ENCODE measurements at regions not wholly inside any gene's neighbourhood (a gene's known extent, or its start where the extent isn't known, plus 50 kb on each side); places are given as distances from the start of the nearest gene placed in this dataset.

- TF ChIP-seq CTCF (IDR thresholded peaks at IDR 0.05; ENCODE audit: borderline replicate concordance, control extremely low read depth, extremely low read depth, insufficient read depth, missing control alignments) = no peak
- in situ Hi-C loops (cut with MboI; ENCODE audit: low sequenced_read_pairs, unreplicated experiment) = no loop called here
- DNase-seq (ENCODE audit: low spot score) = no peak
These were observed 94.3 kb upstream of the SDK1 start for GRCh38 chr7:3206771-3207191.

- DNase-seq (ENCODE audit: low spot score) = no peak
- in situ Hi-C loops (cut with MboI; ENCODE audit: low sequenced_read_pairs, unreplicated experiment) = no loop called here
- TF ChIP-seq CTCF (IDR thresholded peaks at IDR 0.05; ENCODE audit: borderline replicate concordance, control extremely low read depth, extremely low read depth, insufficient read depth, missing control alignments) = no peak
These were observed 93.6 kb upstream of the SDK1 start for GRCh38 chr7:3207387-3207902.

GRCh38 chr7:3210531-3210930, 90.5 kb upstream of the SDK1 start:
- no peak for DNase-seq (ENCODE audit: low spot score)
- in situ Hi-C loops (cut with MboI; ENCODE audit: low sequenced_read_pairs, unreplicated experiment) = no loop called here
- no peak for TF ChIP-seq CTCF (IDR thresholded peaks at IDR 0.05; ENCODE audit: borderline replicate concordance, control extremely low read depth, extremely low read depth, insufficient read depth, missing control alignments)

GRCh38 chr7:3214090-3214413, 87.0 kb upstream of the SDK1 start:
- in situ Hi-C loops (cut with MboI; ENCODE audit: low sequenced_read_pairs, unreplicated experiment) = no loop called here
- TF ChIP-seq CTCF (IDR thresholded peaks at IDR 0.05; ENCODE audit: borderline replicate concordance, control extremely low read depth, extremely low read depth, insufficient read depth, missing control alignments) = no peak

GRCh38 chr7:3215624-3216585, 85.1 kb upstream of the SDK1 start:
- in situ Hi-C loops (cut with MboI; ENCODE audit: low sequenced_read_pairs, unreplicated experiment) = no loop called here
- TF ChIP-seq CTCF (IDR thresholded peaks at IDR 0.05; ENCODE audit: borderline replicate concordance, control extremely low read depth, extremely low read depth, insufficient read depth, missing control alignments) = no peak
- DNase-seq (ENCODE audit: low spot score) = no peak

More at GRCh38 chr7:3214090-3214413, 87.0 kb upstream of the SDK1 start:
- no peak for DNase-seq (ENCODE audit: low spot score)

GRCh38 chr7:3217166-3217565, 83.9 kb upstream of the SDK1 start:
- TF ChIP-seq CTCF (IDR thresholded peaks at IDR 0.05; ENCODE audit: borderline replicate concordance, control extremely low read depth, extremely low read depth, insufficient read depth, missing control alignments) = no peak
- in situ Hi-C loops (cut with MboI; ENCODE audit: low sequenced_read_pairs, unreplicated experiment) = no loop called here
- DNase-seq (ENCODE audit: low spot score) = no peak

Measured in GM13976 (cell line).